ENCODE measurements at regions not wholly inside any gene's neighbourhood (a gene's known extent, or its start where the extent isn't known, plus 50 kb on each side); places are given as distances from the start of the nearest gene placed in this dataset.

DNA sequence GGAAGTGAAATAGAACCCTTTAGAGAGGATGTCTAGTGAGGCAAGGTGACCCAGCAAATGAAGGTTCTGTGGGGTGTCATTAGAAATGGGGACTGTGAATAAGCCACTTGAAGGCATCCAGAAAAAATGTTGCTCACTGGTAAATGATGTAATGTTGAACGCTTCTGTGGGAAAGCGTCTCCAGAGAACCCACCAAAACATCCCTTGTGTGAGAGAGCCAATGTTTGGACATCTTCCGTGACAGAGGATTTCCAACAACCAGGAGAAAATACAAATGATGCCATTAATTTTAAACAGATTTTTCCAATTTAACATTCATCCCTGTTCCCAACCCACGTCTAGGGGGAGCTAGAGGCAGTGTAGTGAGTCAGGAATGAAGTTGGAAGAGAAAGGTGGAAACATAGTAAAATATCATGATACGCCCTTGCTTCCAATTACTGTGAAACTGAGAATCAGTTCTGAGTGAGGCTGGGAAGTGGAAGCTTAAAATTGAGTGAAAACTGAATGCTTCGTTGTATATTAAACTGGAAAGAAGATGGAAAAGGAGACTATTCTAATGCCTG is 584.2 kb downstream of the CD109 start:
- ChIA-PET POLR2A (no interaction called here), CTCF (interaction anchor here (1.5 to 2.5 kb wide), 2 partner anchors 10 to 13 kb away, joined by 3 to 11 read pairs; no protein-coding TSS in a partner anchor)
- no peak for TF ChIP-seq CTCF (IDR thresholded peaks at IDR 0.05; ENCODE audit: control extremely low read depth, extremely low read depth, low read depth, missing control alignments)
- no peak for DNase-seq (ENCODE audit: extremely low spot score)

GRCh38 chr6:74277777-74278186 is 581.8 kb downstream of the CD109 start:
- TF ChIP-seq CTCF (IDR thresholded peaks at IDR 0.05; ENCODE audit: control extremely low read depth, extremely low read depth, low read depth, missing control alignments): no peak
- DNase-seq (ENCODE audit: extremely low spot score): no peak
- CTCF ChIA-PET: interaction anchor here (1.0 to 1.3 kb wide), 4 partner anchors 8 to 31 kb away, joined by 3 to 4 read pairs (median 3); no protein-coding TSS in a partner anchor
- POLR2A ChIA-PET: no interaction called here

- ChIA-PET CTCF (interaction anchor here (1.7 to 2.5 kb wide), 2 partner anchors 13 to 17 kb away, joined by 4 to 7 read pairs; no protein-coding TSS in a partner anchor), POLR2A (no interaction called here)
- DNase-seq (ENCODE audit: extremely low spot score): no peak
- TF ChIP-seq CTCF (IDR thresholded peaks at IDR 0.05; ENCODE audit: control extremely low read depth, extremely low read depth, low read depth, missing control alignments): no peak
These were observed 577.5 kb downstream of the CD109 start for GRCh38 chr6:74273541-74273940.

DNA sequence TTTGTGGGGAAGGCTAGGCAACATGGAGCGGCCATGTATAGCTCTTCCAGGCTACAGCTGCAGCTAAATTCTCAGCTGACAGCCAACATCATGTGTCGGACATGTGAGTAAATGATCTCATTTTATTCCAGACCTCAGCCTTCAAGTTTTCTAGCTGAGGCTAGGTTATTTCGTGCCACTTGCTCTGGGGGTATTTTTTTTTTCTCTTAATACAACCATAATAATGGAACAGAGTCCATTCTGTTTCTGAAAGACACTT is 573.5 kb downstream of the CD109 start:
- DNase-seq (ENCODE audit: extremely low spot score): no peak
- POLR2A ChIA-PET: no interaction called here
- no peak for TF ChIP-seq CTCF (IDR thresholded peaks at IDR 0.05; ENCODE audit: control extremely low read depth, extremely low read depth, low read depth, missing control alignments)
- CTCF ChIA-PET: interaction anchor here (1.3 to 1.6 kb wide), 2 partner anchors 8 to 12 kb away, joined by 3 to 4 read pairs; no protein-coding TSS in a partner anchor

DNA sequence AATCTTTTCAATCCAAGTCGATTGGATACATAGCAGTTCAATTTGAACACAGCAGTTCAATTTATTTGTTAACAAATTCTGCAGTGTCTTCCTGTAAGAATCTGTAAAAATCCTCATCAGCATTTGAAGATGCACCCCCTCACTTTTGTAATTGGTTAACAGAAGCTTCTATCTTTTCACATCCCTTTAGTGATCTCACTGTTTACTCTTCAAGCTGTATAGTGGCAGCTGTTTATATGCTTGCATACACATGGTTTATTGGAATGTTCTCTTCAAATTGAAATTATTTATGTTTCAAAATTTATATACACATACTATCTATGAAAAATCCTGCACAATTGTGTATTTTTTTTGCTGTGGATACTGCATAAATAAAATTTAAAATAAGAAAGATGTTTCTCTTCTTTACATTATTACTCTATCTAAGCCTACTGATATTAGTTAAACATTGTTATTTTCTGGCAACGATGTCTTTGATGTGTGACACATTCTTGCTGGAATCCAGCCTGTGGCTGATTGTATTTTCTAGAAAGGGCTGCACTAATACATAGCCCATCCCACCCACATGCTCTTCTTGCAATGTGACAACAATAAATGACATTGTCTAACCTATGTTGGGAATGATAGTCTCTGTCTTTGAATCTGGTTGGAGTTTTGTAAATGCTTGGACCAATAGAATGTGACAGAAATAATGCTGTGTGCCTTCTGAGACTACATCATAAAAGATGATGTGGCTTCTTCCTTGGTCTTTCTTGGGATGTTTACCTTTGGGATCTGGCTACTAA is 573.0 kb downstream of the CD109 start:
- ChIA-PET CTCF (interaction anchor here (1.3 to 1.6 kb wide), 2 partner anchors 9 to 11 kb away, joined by 3 to 4 read pairs; no protein-coding TSS in a partner anchor), POLR2A (no interaction called here)
- no peak for DNase-seq (ENCODE audit: extremely low spot score)
- TF ChIP-seq CTCF (IDR thresholded peaks at IDR 0.05; ENCODE audit: control extremely low read depth, extremely low read depth, low read depth, missing control alignments): no peak

DNA sequence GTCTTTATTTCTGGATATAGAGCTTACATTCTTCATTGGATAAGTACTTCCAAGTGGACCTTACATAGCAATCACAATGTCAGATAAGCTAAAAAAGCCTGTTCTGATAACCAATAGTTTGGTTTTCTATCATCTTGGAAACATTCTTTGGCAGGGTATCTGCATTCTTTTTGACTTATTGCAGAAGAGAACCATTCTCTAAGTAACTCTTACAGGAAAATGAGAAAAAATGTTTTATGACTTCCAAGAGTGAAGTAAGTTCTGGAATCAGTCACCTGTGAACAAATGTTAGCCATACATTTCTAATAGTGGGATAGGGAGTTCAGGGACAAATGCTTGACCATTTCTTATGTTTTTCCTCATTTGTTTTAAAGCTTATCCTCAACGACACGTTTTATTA is 564.0 kb downstream of the CD109 start:
- POLR2A ChIA-PET: no interaction called here
- TF ChIP-seq CTCF (IDR thresholded peaks at IDR 0.05; ENCODE audit: control extremely low read depth, extremely low read depth, low read depth, missing control alignments): no peak
- CTCF ChIA-PET: interaction anchor here (1.2 to 1.4 kb wide), 2 partner anchors 7 to 42 kb away, joined by 3 read pairs; no protein-coding TSS in a partner anchor
- DNase-seq (ENCODE audit: extremely low spot score): no peak

Measured in GM10248 (cell line).